ENCODE measurements at regions not wholly inside any gene's neighbourhood (a gene's known extent, or its start where the extent isn't known, plus 50 kb on each side); places are given as distances from the start of the nearest gene placed in this dataset.
"Not testable (repeated sequence)": the region's sequence is repeated elsewhere in the genome, so short reads cannot be mapped to it uniquely, and the experiment has no call there.

GRCh38 chr7:51927738-51928137 lies 611.1 kb upstream of the COBL start:
- H3K4me1 ChIP-seq (replicated peaks; ENCODE audit: insufficient read depth) = no peaks in the 10 kb centered on the region
- H3K27me3 ChIP-seq (ENCODE audit: insufficient read depth, low read depth) = no peaks in the 10 kb centered on the region
- H3K27ac ChIP-seq = no peak overlapping the region
- no peaks in the 10 kb centered on the region for H3K36me3 ChIP-seq (ENCODE audit: low read depth)
- no peak overlapping the region for H2AFZ ChIP-seq
- H3K9me2 ChIP-seq (ENCODE audit: insufficient read depth) = no peaks in the 10 kb centered on the region
- H3K79me2 ChIP-seq (ENCODE audit: low read depth) = no peaks in the 10 kb centered on the region
- H3K4me2 ChIP-seq = no peak overlapping the region
- peak in 1 of 2 experiments; percentile 17 for DNase-seq
- intact Hi-C loops (cut with micrococcal nuclease; ENCODE audit: unreplicated experiment) = no loop called here
- no peaks in the 10 kb centered on the region for H3K9me3 ChIP-seq (ENCODE audit: insufficient read depth, low read depth)
- ChIA-PET POLR2A (ENCODE audit: unreplicated experiment) (no interaction called here), CTCF (no interaction called here)
- BruUV-seq (replicated peaks) = no TSS peak
- TF ChIP-seq CTCF (conservative IDR thresholded peaks at IDR 0.05) (no peak), EZH2 (IDR thresholded peaks at IDR 0.05; ENCODE audit: low read depth) (no peak)
- no peaks in the 10 kb centered on the region for H4K20me1 ChIP-seq (ENCODE audit: insufficient read depth)
- H3F3A ChIP-seq (ENCODE audit: insufficient read depth, low read depth) = no peaks in the 10 kb centered on the region
- H3K4me3 ChIP-seq = no peak overlapping the region

DNA sequence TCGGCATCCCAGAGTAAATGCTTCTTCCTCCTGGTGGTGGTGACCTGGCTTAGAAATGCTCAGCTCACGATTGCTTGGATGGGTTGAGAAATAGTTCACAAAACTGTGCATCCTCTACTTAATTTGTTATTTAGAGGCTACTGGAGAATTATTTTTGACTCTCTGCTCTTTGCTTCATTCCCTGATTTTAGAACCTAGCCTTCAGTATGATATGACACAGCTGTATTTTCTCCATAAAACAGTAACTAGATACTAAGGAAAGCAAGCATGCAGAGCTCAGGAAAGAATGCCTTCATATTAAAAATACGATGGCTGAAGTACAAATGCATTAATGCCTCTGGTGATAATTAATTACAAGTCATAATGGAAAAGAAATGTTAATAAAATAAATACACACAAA lies 602.0 kb upstream of the COBL start:
- H3K79me2 ChIP-seq (ENCODE audit: low read depth) = no peaks in the 10 kb centered on the region
- no peak overlapping the region for H2AFZ ChIP-seq
- no TSS peak for BruUV-seq (replicated peaks)
- H3K9me2 ChIP-seq (ENCODE audit: insufficient read depth) = no peaks in the 10 kb centered on the region; the same call in 1 of the 2 replicates
- H3K4me3 ChIP-seq = no peak overlapping the region
- H3K27me3 ChIP-seq (ENCODE audit: insufficient read depth, low read depth) = no peaks in the 10 kb centered on the region; the same call in 1 of the 2 replicates
- H3F3A ChIP-seq (ENCODE audit: insufficient read depth, low read depth) = no peaks in the 10 kb centered on the region
- H4K20me1 ChIP-seq (ENCODE audit: insufficient read depth) = no peaks in the 10 kb centered on the region
- TF ChIP-seq EZH2 (IDR thresholded peaks at IDR 0.05; ENCODE audit: low read depth) (no peak), CTCF (conservative IDR thresholded peaks at IDR 0.05) (no peak)
- no peaks in the 10 kb centered on the region for H3K9me3 ChIP-seq (ENCODE audit: insufficient read depth, low read depth)
- intact Hi-C loops (cut with micrococcal nuclease; ENCODE audit: unreplicated experiment) = no loop called here
- ChIA-PET POLR2A (ENCODE audit: unreplicated experiment) (interaction anchor here (0.6 kb wide), 1 partner anchor 862 kb away, joined by 4 read pairs; no protein-coding TSS in a partner anchor), CTCF (no interaction called here)
- H3K27ac ChIP-seq = no peak overlapping the region
- no peaks in the 10 kb centered on the region for H3K4me1 ChIP-seq (replicated peaks; ENCODE audit: insufficient read depth)
- no peak overlapping the region for H3K4me2 ChIP-seq
- no peak for DNase-seq
- no peaks in the 10 kb centered on the region for H3K36me3 ChIP-seq (ENCODE audit: low read depth)

GRCh38 chr7:51901489-51901840 lies 584.9 kb upstream of the COBL start:
- no peaks in the 10 kb centered on the region for H3K9me2 ChIP-seq (ENCODE audit: insufficient read depth)

DNA sequence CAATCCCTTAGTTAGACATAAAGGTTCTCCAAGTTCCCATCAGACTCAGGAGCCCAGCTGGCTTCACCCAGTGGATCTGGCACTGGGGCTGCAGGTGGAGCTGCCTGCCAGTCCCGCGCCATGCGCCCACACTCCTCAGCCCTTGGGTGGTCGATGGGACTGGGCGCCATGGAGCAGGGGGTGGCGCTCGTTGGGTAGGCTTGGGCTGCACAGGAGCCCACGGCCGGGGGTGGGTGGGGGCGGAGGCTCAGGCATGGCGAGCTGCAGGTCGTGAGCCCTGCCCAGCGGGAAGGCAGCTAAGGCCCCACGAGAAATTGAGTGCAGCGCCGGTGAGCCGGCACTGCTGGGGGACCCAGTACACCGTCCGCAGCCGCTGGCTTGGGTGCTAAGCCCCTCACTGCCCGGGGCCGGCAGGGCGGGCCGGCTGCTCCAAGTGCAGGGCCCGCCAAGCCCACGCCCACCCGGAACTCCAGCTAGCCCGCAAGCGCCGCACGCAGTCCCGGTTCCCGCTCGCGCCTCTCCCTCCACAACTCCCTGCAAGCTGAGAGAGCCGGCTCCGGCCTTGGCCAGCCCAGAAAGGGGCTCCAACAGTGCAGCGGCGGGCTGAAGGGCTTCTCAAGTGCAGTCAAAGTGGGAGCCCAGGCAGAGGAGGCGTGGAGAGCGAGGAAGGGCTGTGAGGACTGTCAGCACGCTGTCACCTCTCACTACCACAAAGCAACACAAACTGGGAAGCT lies 584.3 kb upstream of the COBL start:
- H3K4me2 ChIP-seq, CTCF ChIA-PET: not testable (repeated sequence)

More at GRCh38 chr7:51901489-51901840, 584.9 kb upstream of the COBL start:
- POLR2A ChIA-PET (ENCODE audit: unreplicated experiment) = no interaction called here
- H3K4me3 ChIP-seq = no peak overlapping the region
- H3K27ac ChIP-seq = no peak overlapping the region
- no TSS peak for BruUV-seq (replicated peaks)
- no peaks in the 10 kb centered on the region for H3K36me3 ChIP-seq (ENCODE audit: low read depth)
- peaks cover 64% of the 10 kb centered on the region for H3K27me3 ChIP-seq (ENCODE audit: insufficient read depth, low read depth)
- CTCF ChIA-PET = no interaction called here
- intact Hi-C loops (cut with micrococcal nuclease; ENCODE audit: unreplicated experiment) = no loop called here
- TF ChIP-seq EZH2 (IDR thresholded peaks at IDR 0.05; ENCODE audit: low read depth) (no peak), CTCF (conservative IDR thresholded peaks at IDR 0.05) (no peak)
- no peak overlapping the region for H3K4me2 ChIP-seq
- no peaks in the 10 kb centered on the region for H4K20me1 ChIP-seq (ENCODE audit: insufficient read depth)
- no peak overlapping the region for H2AFZ ChIP-seq
- no peaks in the 10 kb centered on the region for H3K9me3 ChIP-seq (ENCODE audit: insufficient read depth, low read depth)
- H3K79me2 ChIP-seq (ENCODE audit: low read depth) = no peaks in the 10 kb centered on the region
- DNase-seq = no peak
- H3K4me1 ChIP-seq (replicated peaks; ENCODE audit: insufficient read depth) = no peaks in the 10 kb centered on the region
- no peaks in the 10 kb centered on the region for H3F3A ChIP-seq (ENCODE audit: insufficient read depth, low read depth)

More for the DNA sequence above, 584.3 kb upstream of the COBL start:
- POLR2A ChIA-PET (ENCODE audit: unreplicated experiment); H3K27ac ChIP-seq; H3K9me3 ChIP-seq (ENCODE audit: insufficient read depth, low read depth); BruUV-seq (replicated peaks); H2AFZ ChIP-seq; H3K79me2 ChIP-seq (ENCODE audit: low read depth); H3K9me2 ChIP-seq (ENCODE audit: insufficient read depth); H3F3A ChIP-seq (ENCODE audit: insufficient read depth, low read depth); intact Hi-C loops (cut with micrococcal nuclease; ENCODE audit: unreplicated experiment); H4K20me1 ChIP-seq (ENCODE audit: insufficient read depth); H3K4me3 ChIP-seq; H3K4me1 ChIP-seq (replicated peaks; ENCODE audit: insufficient read depth); H3K36me3 ChIP-seq (ENCODE audit: low read depth); DNase-seq: not testable (repeated sequence)
- peaks cover 69% of the 10 kb centered on the region for H3K27me3 ChIP-seq (ENCODE audit: insufficient read depth, low read depth)
